HT-29 (cell line): ENCODE measurements at regions not wholly inside any gene's neighbourhood (a gene's known extent, or its start where the extent isn't known, plus 50 kb on each side); places are given as distances from the start of the nearest gene placed in this dataset. TPM values are rescaled to one million over a fixed set of nuclear protein-coding genes. Genes with fewer than 3 reads are reported as not detected.

Experiments
- DNase-seq: peaks from one replicate; pipeline ENCODE4 v3.0.0-alpha.2; 2015; ENCODE audit warnings: low spot score
- small RNA-seq: library from RNA; depleted of rRNA; stranded (forward); fragments of <200 nt; gene quantifications from one replicate; pipeline ENCODE3, GENCODE V24; 2014

DNA sequence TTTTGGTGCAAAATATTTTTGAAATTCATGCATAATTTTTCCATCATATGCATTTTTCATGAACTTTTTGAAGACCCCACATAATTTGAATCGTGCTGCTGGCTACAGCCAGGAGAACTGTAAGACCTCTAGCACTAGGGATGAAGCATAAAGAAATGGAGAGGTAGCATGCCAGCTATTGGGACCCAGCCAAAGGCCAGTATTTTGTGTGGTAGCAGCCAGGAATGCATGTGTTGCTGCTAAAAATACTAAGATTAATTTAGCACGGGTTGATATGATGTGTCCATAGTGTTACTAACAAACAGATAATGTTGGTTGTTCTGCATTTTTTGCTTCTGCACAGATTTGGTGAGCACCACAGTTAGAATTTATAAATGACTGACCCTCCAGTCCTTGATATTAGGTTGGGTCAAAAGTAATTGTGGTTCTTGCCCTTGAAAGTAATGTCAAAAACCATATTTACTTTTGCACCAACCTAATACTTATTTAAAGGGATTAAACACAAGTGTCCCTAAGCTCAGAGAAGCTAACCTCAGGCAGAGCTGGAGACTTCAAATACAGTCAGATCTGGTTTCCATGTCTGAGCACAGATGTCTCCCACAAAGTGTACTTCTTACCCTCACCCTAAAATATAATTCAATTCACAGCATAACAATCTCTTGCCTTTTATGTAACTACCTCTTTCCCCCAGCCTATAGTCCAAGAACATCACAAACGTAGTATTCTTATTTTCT, 54.1 kb upstream of the NPSR1 start:
- no peak for DNase-seq

Small RNA genes in the stretch of these regions (small RNA-seq; reads per million reads assigned to genes)
- not detected for gene RNU6-438P
